Caco-2 (cell line): ENCODE measurements at regions not wholly inside any gene's neighbourhood (a gene's known extent, or its start where the extent isn't known, plus 50 kb on each side); places are given as distances from the start of the nearest gene placed in this dataset.

Experiments
- BruUV-seq: library from RNA; stranded (reverse); fragments of 400-500 nt; replicated peaks from 2 replicates; lab custom pipeline; 2021; lab: Mats Ljungman, UMichigan
- CTCF ChIA-PET: fragments of 300-600 bp; sonication (Branson Sonifier 250); formaldehyde crosslinking; loops from one replicate; lab custom pipeline; 2022; ENCODE audit warnings: antibody characterized with exemption; lab: Charles Lee
- POLR2A ChIA-PET: fragments of 300-600 bp; sonication (Branson Sonifier 250); formaldehyde crosslinking; loops from one replicate; lab custom pipeline; 2022; ENCODE audit warnings: antibody characterized with exemption; lab: Charles Lee
- DNase-seq, 2 experiments: peaks; one replicate each; pipeline versions ENCODE4 v3.0.0 to v3.0.0-alpha.2; 2020 to 2022
- H3K27me3 ChIP-seq: replicated peaks from 2 replicates; pipeline ENCODE4 v1.6.0; 2011; ENCODE audit warnings: low read length; ENCODE audit not compliant: control insufficient read depth, insufficient read depth
- H3K36me3 ChIP-seq: 2 replicates; pipeline ENCODE4 v1.5.1; 2011; ENCODE audit warnings: low read length; ENCODE audit not compliant: control insufficient read depth, insufficient read depth
- H3K4me1 ChIP-seq: fragments of 250-450 bp; sonication (Bioruptor Pico); 2 replicates; pipeline ENCODE4 v1.5.1; 2020; ENCODE audit warnings: mild to moderate bottlenecking
- H3K4me3 ChIP-seq: 2 replicates; pipeline ENCODE4 v1.5.1; 2011; ENCODE audit warnings: low read depth, mild to moderate bottlenecking, control low read depth, low read length
- H3K9me3 ChIP-seq: fragments of 250-450 bp; sonication (Bioruptor Pico); 2 replicates; pipeline ENCODE4 v1.5.1; 2020; ENCODE audit warnings: mild to moderate bottlenecking, moderate library complexity
- H3K27ac Mint-ChIP-seq: one replicate; pipeline ENCODE4 v1.8.0; 2022; ENCODE audit warnings: mixed read lengths; ENCODE audit not compliant: unreplicated experiment
- H3K27me3 Mint-ChIP-seq: one replicate; pipeline ENCODE4 v1.8.0; 2022; ENCODE audit warnings: mixed read lengths; ENCODE audit not compliant: insufficient read depth, unreplicated experiment
- H3K36me3 Mint-ChIP-seq: one replicate; pipeline ENCODE4 v1.8.0; 2022; ENCODE audit warnings: mild to moderate bottlenecking, mixed read lengths; ENCODE audit not compliant: insufficient read depth, unreplicated experiment
- H3K4me1 Mint-ChIP-seq: one replicate; pipeline ENCODE4 v1.8.0; 2022; ENCODE audit warnings: low read depth, mixed read lengths; ENCODE audit not compliant: unreplicated experiment
- H3K4me3 Mint-ChIP-seq: one replicate; pipeline ENCODE4 v1.8.0; 2022; ENCODE audit warnings: mild to moderate bottlenecking, moderate library complexity, mixed read lengths; ENCODE audit not compliant: unreplicated experiment
- H3K9me3 Mint-ChIP-seq: one replicate; pipeline ENCODE4 v1.8.0; 2022; ENCODE audit warnings: mixed read lengths; ENCODE audit not compliant: unreplicated experiment
- intact Hi-C: fragments of 100-400 bp; cut with micrococcal nuclease; formaldehyde crosslinking; loops from one replicate; pipeline ENCODE4 v1.10.0; 2022; ENCODE audit not compliant: unreplicated experiment
- TF ChIP-seq, protein P1 (sequence below), 2 experiments: fragments of 200-600 bp in 1 of 2; IDR thresholded peaks; 1 replicate in 1 of 2; 2 replicates in 1 of 2; pipeline versions ENCODE4 v1.5.1 to v1.8.0; 2011 to 2022; ENCODE audit warnings: antibody characterized with exemption in 1 of 2, control low read depth in 1 of 2, inconsistent platforms in 1 of 2, low read depth in 1 of 2, low read length in 1 of 2, mild to moderate bottlenecking in 1 of 2, moderate library complexity in 1 of 2; ENCODE audit not compliant: insufficient read depth in 1 of 2, severe bottlenecking in 1 of 2, unreplicated experiment in 1 of 2

DNA sequence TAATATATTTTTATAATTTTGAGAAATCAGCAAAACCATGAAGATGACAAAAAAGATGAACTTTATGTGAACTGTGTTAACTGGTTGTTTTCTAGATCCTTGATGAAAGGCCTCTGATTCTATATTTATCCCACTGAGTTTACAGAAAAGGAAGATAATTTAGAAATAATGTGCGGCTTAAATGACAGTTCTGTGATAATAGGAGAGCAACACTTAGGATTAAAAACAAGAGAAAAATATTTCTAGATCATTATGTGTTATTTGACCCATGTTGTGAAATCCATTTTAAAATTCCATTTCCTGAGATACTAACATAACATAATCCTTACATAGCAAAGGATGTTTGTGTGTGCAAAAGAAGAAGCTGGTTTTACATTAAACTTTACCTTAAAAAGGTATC is 598.0 kb downstream of the DIPK2A start:
- Mint-ChIP-seq H3K27me3 (no peaks in the 10 kb centered on the region), H3K36me3 (no peaks in the 10 kb centered on the region), H3K9me3 (no peaks in the 10 kb centered on the region), H3K27ac (no peak overlapping the region), H3K4me3 (no peak overlapping the region), H3K4me1 (no peaks in the 10 kb centered on the region)
- intact Hi-C loops = no loop called here
- BruUV-seq = no TSS peak
- ChIA-PET POLR2A (no interaction called here), CTCF (no interaction called here)
- no peaks in the 10 kb centered on the region for H3K27me3 ChIP-seq
- no peak for DNase-seq
- H3K9me3 ChIP-seq = 0 out of 2 replicates have a peak, but pooled peaks cover 2% of the 10 kb centered on the region
- no peak overlapping the region for H3K4me3 ChIP-seq
- TF ChIP-seq, protein P1, sequence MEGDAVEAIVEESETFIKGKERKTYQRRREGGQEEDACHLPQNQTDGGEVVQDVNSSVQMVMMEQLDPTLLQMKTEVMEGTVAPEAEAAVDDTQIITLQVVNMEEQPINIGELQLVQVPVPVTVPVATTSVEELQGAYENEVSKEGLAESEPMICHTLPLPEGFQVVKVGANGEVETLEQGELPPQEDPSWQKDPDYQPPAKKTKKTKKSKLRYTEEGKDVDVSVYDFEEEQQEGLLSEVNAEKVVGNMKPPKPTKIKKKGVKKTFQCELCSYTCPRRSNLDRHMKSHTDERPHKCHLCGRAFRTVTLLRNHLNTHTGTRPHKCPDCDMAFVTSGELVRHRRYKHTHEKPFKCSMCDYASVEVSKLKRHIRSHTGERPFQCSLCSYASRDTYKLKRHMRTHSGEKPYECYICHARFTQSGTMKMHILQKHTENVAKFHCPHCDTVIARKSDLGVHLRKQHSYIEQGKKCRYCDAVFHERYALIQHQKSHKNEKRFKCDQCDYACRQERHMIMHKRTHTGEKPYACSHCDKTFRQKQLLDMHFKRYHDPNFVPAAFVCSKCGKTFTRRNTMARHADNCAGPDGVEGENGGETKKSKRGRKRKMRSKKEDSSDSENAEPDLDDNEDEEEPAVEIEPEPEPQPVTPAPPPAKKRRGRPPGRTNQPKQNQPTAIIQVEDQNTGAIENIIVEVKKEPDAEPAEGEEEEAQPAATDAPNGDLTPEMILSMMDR (IDR thresholded peaks at IDR 0.05; ENCODE audit: insufficient read depth in 1 of 2, low read depth in 1 of 2, low read length in 1 of 2, severe bottlenecking in 1 of 2, unreplicated experiment in 1 of 2) = no peak
- no peaks in the 10 kb centered on the region for H3K36me3 ChIP-seq
- H3K4me1 ChIP-seq = no peaks in the 10 kb centered on the region

DNA sequence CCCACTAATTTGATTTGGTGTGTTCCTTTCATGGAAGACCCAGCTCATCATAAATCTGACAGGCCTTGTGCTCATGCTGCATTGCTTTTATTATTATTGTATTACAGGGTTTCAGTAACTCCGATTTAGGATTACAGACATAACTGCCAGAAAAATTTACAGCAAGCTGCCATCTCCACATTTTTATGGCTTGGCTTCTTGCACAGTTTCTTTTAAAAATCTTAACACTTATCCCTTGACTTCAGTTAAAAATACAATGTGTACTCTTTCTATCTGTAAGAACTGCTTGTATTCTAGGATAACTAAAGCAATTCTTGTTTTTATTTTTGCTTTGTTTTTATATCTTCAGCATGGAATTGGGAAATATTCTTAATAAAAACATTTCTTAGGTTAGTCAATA is 612.2 kb downstream of the DIPK2A start:
- BruUV-seq = no TSS peak
- POLR2A ChIA-PET = no interaction called here
- H3K36me3 ChIP-seq = no peaks in the 10 kb centered on the region
- TF ChIP-seq, protein P1 (IDR thresholded peaks at IDR 0.05; ENCODE audit: insufficient read depth in 1 of 2, low read depth in 1 of 2, low read length in 1 of 2, severe bottlenecking in 1 of 2, unreplicated experiment in 1 of 2) = no peak
- no peaks in the 10 kb centered on the region for H3K4me1 Mint-ChIP-seq
- no peaks in the 10 kb centered on the region for H3K36me3 Mint-ChIP-seq
- H3K9me3 ChIP-seq = peaks cover 16% of the 10 kb centered on the region; the same call in 1 of the 2 replicates
- no peaks in the 10 kb centered on the region for H3K4me1 ChIP-seq
- no peak overlapping the region for H3K4me3 Mint-ChIP-seq
- intact Hi-C loops = no loop called here
- CTCF ChIA-PET = no interaction called here
- no peak overlapping the region for H3K27ac Mint-ChIP-seq
- no peak overlapping the region for H3K4me3 ChIP-seq
- no peaks in the 10 kb centered on the region for H3K27me3 ChIP-seq
- DNase-seq = no peak
- H3K27me3 Mint-ChIP-seq = no peaks in the 10 kb centered on the region
- H3K9me3 Mint-ChIP-seq = peaks cover 15% of the 10 kb centered on the region

DNA sequence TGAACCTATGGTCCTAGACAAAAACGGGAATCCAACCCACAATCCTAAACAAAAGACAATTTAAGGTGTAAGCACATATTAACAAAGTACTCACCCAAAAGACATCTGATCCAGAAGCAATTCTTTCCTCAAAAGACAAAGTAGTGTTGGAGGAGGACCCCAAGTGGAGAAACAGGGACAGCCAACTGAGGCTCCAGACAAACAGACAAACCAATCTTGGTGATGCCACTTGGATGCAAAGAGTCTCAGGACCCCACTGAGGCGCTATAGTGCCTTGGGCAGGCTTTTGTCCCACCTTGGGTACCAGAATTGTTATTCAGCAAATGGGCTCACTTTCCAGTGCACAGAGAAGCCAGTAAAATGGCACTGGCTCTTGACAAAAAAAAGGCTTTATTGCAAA is 613.8 kb downstream of the DIPK2A start:
- Mint-ChIP-seq H3K27ac (no peak overlapping the region), H3K4me1 (no peaks in the 10 kb centered on the region), H3K36me3 (no peaks in the 10 kb centered on the region), H3K4me3 (no peak overlapping the region), H3K9me3 (peaks cover 15% of the 10 kb centered on the region), H3K27me3 (no peaks in the 10 kb centered on the region)
- Histone ChIP-seq H3K36me3 (no peaks in the 10 kb centered on the region), H3K9me3 (peaks cover 16% of the 10 kb centered on the region; the same call in 1 of the 2 replicates), H3K4me3 (no peak overlapping the region), H3K4me1 (no peaks in the 10 kb centered on the region), H3K27me3 (no peaks in the 10 kb centered on the region)
- no peak for DNase-seq
- ChIA-PET POLR2A (no interaction called here), CTCF (no interaction called here)
- intact Hi-C loops = no loop called here
- no TSS peak for BruUV-seq
- TF ChIP-seq, protein P1 (IDR thresholded peaks at IDR 0.05; ENCODE audit: insufficient read depth in 1 of 2, low read depth in 1 of 2, low read length in 1 of 2, severe bottlenecking in 1 of 2, unreplicated experiment in 1 of 2) = no peak
